ENCODE measurements at regions not wholly inside any gene's neighbourhood (a gene's known extent, or its start where the extent isn't known, plus 50 kb on each side); places are given as distances from the start of the nearest gene placed in this dataset.

DNA sequence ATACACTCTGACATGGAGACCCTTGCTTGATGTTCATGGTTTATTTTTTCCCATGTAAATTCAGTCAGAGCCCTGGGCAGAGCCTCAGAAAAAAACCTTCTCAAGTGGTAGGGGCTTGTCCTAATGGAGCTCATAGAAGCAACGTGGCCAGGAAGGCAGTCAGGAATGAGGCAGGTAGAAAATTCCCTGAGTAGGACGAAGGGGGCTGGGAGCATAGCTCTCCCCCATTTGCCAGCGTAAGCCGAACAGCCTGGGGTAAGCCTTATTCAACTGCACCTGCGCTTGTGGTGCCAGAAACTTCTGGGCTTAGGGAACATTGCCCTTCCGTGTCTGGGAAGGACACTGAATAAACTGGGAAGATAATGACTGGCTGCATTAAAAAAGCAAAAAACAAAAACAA lies 238.5 kb upstream of the ROPN1 start:
- no peak for FAIRE-seq
- no peak for DNase-seq (ENCODE audit: insufficient read length, low spot score)

DNA sequence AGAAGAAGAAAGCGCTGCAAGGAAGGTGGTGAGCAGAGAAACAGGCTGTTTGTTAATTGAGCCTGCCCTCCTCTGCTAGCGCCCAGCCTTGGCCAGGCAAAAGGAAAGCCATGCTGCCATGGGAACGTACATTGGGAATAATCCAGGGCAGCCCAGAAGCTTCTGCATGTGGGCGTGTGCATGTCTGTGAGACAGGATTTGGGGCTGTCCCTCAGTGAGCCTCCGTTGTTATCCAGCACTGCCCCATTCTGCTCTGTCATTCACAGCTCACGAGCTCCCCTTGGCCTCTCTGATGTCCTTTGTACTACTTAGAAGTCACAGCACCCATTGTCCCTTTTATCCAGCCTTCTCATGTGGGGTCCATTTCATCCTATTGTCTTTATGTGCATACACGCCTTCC lies 239.1 kb upstream of the ROPN1 start:
- no peak for FAIRE-seq
- DNase-seq (ENCODE audit: insufficient read length, low spot score) = no peak

DNA sequence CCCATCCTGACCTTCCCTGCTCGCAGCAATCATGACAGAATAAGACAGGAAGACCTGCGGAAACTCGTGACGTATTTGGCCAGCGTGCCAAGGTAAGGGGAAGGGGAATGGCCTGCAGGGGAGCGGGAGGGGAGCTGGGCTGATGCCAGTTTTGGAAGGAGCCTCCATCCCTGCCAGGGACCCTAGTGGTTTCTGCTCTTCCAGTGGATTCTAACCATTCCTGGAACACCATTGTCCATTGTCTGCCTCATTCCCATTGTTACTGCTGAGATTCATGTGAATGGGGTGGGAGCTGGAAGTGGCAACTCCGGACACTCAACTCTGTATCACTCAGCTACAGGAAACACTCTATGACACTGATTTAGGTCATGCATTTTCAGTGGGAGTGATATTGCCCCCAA lies 242.9 kb upstream of the ROPN1 start:
- DNase-seq (ENCODE audit: insufficient read length, low spot score) (no peak), FAIRE-seq (no peak)

DNA sequence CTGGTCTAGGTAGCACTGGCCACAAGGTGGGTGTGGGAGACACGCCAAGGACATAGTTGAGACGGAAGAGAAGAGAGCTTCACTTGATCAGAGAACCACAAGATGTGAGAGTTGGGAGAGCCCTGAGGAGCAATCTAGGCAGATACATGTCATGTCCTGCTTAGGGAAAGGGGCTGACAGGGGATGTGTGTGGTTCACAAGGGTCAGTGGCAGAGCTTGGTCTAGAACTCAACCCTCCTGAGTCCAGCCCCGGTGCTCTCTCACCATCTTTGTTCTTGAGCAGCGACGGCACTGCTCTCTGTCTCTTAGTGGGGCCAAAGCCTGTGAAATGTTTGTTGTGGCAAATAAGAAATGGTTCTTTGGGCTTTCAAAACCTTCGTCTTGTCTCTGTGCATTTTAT lies 243.5 kb upstream of the ROPN1 start:
- FAIRE-seq = no peak
- no peak for DNase-seq (ENCODE audit: insufficient read length, low spot score)

DNA sequence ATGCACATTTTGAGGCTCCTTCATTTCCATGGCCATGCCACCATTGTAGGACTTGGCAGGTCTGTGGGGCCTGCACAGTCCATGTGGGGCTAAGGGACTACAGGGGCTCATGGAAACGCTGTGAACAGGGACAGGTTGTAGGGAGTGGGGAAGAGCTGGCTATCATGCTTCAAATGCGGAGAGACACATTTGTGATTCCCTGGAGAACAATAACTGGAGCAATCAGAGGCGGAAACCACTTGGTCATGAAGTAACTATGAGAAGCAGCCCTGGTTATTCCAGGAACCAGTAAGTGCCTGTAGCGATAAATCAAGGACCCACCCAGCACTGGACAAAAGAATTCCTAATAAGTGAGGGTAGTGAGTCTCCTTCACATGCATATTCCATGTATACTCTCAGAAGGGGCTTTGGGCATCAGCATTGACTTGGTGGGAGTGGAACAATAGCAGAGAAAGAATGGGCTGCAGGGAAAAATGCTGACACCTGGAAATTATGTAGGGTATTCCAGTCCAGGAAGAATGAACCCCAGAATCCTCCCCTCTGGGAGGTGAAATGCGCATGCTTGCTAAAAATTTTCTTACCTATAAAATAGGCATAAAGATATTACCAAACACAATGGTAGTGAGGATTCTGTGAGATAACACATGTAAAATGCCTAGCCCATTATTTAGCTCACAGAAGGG lies 251.4 kb upstream of the ROPN1 start:
- no peak for FAIRE-seq
- no peak for DNase-seq (ENCODE audit: insufficient read length, low spot score)

DNA sequence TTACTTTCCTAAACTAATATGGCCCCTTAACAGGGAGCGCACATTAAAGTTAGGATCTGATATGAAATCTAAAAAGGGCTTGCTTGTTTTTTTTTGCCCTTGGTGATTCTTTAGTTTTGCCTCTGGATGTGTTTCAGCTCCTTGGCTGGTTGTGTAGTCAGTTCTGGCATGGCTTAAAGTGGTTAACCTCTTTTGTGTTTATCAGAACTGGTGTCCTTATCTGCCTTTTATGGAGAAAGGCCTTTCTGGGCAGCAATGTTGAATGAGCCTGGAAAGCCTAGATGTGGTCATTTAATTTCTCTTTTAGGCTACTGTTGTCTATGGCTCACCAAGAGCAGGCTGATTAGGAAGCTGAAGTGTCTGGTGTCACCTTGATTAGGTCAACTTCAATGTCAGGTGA lies 254.5 kb upstream of the ROPN1 start:
- DNase-seq (ENCODE audit: insufficient read length, low spot score) (no peak), FAIRE-seq (no peak)

DNA sequence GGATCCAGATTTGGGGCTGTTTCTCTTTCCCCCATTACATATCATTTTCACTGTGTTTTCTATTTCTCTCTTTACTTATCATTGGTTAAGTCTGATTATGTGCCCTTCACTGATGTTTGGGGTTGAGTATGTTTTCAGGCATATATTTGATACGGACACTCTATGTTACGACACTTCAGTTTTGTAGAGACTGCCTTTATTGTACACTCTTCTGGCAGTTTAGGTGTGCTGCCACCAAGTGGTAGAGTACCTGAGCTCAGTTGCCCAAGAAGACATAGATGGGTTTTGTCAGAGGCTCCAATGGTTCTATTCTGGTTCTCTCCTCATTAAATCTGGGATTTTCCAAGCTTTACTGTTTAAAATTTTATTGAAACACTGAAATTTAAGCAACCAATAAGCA lies 255.0 kb upstream of the ROPN1 start:
- DNase-seq (ENCODE audit: insufficient read length, low spot score) (no peak), FAIRE-seq (no peak)

DNA sequence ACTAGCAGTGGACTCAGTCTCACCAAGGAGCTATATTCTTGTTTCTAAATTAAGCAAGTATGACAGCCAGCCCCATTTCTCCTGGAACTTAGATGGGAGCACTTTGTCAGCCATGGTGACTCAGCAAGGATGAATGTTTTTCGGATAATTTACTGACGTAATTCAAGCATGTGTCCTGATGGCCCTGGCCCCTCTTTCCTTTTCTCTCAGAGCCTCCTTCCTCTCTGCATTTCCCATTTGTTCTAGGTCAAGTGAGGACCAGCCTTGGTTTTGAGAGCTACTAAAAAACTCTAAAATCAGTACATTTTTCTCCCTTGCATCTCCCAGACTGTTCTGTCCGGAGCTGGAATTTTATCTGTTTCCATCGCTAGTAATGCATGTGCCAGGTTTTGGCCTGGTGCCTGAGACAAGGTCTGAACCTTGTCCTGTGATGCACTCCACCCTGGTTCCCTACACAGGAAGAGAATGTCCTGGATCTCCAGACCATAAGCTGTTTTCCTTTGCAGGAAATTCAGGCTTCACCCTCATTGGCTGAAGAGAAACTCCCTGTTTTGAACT lies 256.6 kb upstream of the ROPN1 start:
- no peak for FAIRE-seq
- DNase-seq (ENCODE audit: insufficient read length, low spot score) = peak; percentile 73

DNA sequence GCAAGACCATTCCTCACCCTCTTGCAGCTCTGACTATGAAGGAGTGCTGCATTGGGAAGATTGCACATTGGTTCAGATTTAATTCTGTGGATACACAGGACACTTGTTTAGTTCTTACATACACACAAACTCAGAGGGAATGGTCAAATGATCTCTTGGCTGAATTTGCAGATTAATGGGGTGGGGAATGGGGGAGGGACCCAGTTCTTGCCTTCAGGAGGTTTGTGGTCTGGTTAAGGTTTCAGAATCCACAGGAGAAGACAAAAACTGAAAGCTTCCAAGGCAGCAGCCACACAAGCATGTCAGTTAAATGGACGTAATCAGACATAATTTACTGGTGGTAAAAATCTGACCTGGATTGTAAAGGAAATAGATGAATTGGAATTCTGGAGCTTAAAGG lies 257.1 kb upstream of the ROPN1 start:
- FAIRE-seq (no peak), DNase-seq (ENCODE audit: insufficient read length, low spot score) (no peak)

DNA sequence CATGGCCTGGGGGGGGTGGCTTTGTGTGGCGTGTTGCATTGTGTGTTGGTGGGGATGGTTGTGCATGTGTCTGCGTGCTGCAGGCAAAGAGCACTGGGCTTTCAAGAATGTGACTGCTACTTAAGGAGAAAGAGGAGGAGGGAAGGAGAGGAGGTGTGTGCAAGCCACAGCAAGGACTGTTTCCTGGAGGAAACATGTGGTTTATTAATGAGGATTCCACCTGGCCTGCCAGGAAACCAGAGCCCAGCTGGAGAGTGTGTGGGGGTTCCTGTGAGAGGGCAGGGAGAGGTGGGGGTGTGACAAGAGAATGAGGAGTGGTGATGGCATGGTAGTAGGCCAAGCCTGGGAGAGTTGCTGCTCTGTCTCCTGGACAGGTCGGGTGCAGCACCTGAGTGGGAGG lies 258.1 kb upstream of the ROPN1 start:
- no peak for FAIRE-seq
- no peak for DNase-seq (ENCODE audit: insufficient read length, low spot score)

DNA sequence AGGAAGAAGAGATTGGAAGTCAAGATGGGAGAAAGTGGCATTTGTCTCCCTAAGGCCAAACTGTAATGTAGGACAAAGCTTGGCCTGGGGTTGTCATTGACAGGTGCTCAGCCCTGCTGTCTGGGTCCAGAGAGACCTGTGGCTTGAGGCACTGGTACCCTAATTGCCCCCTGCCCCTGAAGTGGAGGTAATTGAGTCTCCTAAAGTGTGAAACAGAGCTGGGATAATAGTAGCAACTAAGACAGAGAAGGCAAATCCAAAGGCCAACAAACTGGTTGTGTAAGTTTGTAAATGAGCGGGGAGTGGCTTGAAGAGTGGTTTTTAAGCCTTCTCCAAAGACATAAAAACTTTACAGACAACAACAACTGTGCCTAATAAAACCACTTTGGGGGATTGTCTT lies 264.2 kb upstream of the ROPN1 start:
- DNase-seq (ENCODE audit: insufficient read length, low spot score) (no peak), FAIRE-seq (no peak)

DNA sequence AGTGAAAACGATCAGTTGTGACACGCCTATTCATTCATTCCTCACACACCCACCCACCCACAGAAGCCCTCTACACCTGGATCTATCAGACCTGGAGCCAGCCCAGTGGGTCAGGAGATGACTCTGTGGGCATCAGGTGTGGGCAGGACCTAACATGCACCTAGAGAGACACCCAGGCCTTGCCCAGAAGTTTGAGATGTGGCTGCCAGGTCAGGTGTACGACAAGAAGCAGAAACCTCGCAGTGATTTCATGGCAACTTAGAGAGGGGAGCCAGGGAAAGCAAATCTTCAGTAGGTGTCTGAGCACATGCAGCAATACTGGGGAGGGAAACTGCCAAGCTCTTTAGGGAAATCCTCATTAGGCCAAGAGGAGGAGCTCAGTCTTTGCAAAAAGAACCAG lies 264.7 kb upstream of the ROPN1 start:
- no peak for DNase-seq (ENCODE audit: insufficient read length, low spot score)
- FAIRE-seq = no peak

DNA sequence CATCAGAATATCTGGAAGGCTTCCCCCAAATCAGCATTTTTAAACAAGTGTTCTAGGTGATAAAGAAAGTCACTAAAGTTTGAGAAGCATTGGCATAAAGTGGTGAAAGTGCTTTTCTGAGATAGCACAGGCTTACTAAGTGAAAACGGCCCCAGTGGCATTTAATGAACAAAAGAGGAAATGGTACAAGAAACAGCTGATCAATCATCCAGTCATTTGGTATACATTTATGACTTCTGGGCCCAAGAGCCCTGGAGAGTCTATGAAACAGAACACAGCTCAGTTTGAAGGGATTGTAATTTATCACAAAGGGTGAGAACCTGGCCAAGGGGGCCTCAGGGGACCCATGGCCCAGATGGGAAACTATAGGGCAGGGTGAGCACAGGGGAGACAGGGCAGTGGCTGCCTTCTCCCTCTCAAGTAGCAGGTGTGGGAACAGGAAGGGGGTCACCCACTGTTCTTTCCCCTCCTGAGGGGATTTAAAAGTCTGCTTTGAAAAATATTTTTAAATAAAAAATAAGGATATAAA lies 265.5 kb upstream of the ROPN1 start:
- FAIRE-seq (no peak), DNase-seq (ENCODE audit: insufficient read length, low spot score) (no peak)

DNA sequence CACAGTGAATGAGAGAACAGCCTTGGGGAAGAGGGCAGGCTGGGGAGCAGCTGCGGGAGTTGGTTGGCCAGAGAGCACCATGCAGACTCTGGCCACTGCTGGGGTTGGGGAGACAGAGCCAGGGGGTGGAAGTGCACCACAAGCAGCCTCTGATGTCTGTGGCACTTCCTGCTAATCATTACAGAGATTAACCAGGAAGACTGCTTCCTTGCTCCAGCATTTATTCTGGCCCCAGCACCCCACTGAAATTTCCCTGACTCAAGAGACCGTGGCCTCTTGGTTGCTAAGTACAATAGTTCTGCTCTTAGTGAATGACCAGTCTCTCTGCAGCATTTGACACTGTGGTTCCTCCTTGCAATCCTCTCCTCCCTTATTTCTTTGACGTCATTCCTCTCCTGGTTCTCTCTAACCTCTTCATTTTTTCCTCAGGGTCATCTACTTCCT lies 266.2 kb upstream of the ROPN1 start:
- DNase-seq (ENCODE audit: insufficient read length, low spot score) = no peak
- no peak for FAIRE-seq

DNA sequence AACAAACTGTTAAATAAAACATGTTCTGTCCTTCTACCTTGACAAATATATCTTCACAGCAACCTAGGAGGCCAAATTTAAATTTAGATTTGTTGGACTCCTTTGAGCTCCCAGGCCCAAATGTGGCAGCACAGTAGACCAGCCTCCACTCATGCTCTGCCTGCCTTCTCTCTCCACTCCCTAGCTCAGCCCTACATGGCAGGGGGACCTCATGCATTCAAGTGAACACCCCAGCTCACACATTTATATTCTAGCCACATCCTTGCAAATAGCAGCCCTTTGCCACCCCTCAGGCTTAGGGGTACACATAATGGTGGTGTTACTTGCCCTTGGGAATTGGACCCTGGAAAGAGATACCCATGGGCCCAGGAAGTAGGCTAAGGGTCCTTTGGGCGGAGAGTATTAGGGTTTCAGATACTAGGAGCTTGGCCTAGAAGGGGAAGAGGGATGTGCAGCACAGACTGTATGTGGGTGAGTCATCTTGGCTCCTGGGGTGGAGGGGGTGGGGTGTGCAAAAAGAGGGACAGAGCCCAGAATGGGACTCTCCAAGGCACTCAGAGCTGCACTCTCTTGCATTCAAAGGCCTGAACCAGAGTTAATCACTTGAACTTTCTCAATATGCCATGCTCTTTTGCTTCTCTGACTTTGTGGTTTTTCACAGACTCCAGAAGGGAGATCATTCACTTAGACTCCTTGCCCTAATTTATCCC lies 268.4 kb upstream of the ROPN1 start:
- DNase-seq (ENCODE audit: insufficient read length, low spot score) = peak; percentile 29
- no peak for FAIRE-seq

DNA sequence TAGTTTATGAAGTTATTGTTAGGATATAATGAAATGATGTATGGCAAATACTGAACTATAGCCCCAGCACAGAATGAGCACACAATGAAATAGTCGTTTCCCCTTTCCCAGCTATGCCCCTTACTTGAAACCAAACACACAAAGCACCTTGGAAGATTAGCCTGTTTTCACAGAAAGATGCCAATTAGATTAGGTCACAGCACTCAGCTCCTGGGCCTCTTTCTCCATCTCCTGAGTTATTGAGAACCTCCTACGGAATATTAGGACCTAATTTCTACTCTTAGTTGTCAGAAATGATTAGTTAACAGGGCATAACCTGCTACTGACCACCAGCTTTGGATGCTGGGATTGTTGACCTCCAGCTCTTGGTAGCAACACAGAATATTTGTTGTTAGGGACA lies 269.4 kb upstream of the ROPN1 start:
- no peak for DNase-seq (ENCODE audit: insufficient read length, low spot score)
- no peak for FAIRE-seq

DNA sequence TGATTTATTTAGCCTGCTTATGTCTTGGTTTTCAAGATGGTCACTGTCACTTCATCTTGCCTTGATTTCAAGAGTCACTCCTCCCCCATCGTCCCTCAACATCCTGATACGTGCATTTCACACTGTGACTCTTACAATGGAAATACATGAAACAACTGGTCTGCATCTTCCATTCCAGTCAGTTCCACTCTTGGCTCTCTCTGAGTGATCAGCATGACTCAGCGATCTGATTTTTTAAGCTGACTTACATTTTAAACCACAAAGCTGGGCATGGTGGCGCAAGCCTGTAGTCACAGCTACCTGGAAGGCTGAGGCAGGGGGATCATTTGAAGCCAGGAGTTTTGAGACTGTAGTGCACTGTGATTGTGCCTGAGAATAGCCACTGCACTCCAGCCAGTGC lies 271.2 kb upstream of the ROPN1 start:
- DNase-seq (ENCODE audit: insufficient read length, low spot score) = peak; percentile 38

DNA sequence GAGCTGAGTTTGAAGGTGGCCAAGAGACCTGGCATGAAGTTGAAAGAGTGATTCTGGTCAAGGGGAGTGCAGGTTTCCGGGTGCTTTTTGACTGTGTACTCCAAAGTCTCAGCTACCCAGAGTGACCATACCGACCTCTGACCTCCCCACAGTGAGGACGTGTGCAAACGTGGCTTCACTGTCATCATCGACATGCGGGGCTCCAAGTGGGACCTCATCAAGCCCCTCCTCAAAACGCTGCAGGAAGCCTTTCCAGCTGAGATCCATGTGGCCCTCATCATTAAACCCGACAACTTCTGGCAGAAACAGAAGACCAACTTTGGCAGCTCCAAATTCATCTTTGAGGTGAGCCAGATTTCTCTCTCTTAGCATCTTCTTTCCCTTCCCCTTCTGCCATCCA lies 272.4 kb upstream of the ROPN1 start:
- FAIRE-seq (no peak), DNase-seq (ENCODE audit: insufficient read length, low spot score) (no peak)

More for the DNA sequence above, 271.2 kb upstream of the ROPN1 start:
- FAIRE-seq = no peak

DNA sequence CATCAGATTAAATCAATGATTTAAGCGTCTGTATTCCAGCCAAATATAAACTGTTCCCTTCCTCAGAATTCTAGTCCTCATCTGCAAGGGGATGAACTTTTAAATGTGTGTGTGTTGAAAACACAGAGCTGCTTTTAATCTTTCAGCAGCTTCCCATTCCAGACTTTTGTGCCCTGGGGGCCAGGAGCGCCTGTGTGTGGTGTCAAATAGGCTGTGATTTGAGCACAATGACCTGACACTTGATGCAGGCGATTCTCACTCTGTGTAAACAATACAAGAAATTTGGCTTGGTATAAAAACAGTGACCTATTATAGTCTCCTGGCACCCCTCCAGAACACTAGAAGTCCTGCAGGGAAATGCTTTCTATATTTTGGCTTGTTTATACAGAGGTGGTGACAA lies 274.6 kb upstream of the ROPN1 start:
- DNase-seq (ENCODE audit: insufficient read length, low spot score) = peak; percentile 37
- FAIRE-seq = no peak

DNA sequence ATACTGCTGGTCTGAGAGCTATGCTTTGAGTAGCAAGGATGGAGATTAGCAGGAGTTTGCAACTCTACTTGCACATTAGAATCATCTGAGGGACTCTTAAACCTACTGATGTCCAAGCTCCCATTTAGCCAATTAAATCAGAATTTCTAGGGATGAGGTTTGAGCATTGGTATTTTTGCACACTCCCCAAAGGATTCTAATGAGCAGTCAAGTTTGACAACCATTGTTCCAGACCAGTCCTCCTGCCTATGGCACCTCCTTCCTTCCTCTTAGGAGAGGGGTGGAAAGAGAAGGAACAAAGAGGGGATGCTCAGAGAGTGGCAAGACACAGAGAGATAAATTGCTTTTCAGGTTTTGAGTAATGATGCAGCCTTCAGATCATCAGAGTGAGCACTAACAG lies 275.5 kb upstream of the ROPN1 start:
- FAIRE-seq = no peak
- DNase-seq (ENCODE audit: insufficient read length, low spot score) = no peak

DNA sequence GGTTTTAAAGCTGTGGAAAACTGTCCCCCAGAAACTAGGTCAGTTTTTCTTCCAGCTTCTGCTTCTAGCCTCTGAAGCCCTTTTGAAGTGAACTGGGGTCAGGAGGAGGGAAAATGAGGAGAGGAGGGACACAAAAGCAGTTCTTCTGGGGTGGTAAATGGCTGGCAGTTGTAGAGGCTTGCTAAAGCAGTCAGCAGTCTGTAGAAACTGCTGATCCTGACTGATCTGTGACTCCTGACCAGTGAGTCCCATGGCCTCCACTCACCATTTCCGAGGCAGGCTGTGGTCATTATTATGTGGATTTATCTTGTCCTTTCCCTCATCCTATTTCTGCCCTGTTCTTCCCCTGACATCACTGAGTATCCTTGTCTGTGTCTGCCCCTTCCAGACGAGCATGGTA lies 276.4 kb upstream of the ROPN1 start:
- no peak for FAIRE-seq
- no peak for DNase-seq (ENCODE audit: insufficient read length, low spot score)

DNA sequence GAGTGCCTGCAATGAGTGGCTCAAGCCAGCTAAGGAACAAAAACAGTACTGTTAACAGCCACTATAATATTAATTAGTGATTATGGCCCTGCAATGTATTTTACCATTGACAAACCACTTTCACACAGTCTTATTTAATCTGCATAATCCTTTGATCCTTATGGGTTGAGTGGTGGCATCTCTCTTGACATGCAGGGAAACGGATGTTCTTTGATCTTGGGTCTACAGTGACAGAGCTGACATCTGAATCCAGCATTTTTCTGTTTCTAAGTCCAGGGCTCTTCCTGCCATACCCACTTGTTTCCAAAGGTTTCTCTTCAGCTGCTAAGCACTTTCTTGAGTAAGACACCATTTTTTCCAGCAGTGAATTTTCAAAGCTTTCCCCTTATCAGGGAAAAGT lies 277.7 kb upstream of the ROPN1 start:
- no peak for DNase-seq (ENCODE audit: insufficient read length, low spot score)
- no peak for FAIRE-seq
